ENCODE measurements at regions not wholly inside any gene's neighbourhood (a gene's known extent, or its start where the extent isn't known, plus 50 kb on each side); places are given as distances from the start of the nearest gene placed in this dataset.

DNA sequence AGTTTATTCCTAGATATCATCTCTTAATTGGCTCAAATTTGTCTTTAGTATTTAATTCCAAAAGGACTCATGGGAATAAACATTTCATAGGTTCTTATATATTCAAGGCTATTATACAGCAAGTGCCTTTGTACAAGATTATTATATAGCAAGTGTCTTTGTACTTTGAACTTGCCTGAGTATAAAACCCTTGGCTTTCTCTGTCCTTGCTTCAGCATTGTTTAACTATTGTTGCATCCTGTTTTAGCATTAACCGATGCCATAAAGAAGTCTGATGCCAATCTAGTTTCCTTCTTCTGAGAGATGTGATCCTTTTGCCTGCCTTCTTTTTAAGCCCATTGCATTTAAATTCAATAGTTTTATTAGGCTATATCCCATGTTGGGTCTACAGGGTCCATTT lies 270.0 kb downstream of the NEBL start (continued):
- TF ChIP-seq, protein P1, sequence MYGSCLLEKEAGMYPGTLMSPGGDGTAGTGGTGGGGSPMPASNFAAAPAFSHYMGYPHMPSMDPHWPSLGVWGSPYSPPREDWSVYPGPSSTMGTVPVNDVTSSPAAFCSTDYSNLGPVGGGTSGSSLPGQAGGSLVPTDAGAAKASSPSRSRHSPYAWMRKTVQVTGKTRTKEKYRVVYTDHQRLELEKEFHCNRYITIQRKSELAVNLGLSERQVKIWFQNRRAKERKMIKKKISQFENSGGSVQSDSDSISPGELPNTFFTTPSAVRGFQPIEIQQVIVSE (CRISPR knock-in tag; IDR thresholded peaks at IDR 0.05; ENCODE audit: borderline replicate concordance), result no peak
- TF ChIP-seq NR3C1 (CRISPR knock-in tag; conservative IDR thresholded peaks at IDR 0.05; ENCODE audit: low read depth) (no peak), PRRX2 (CRISPR knock-in tag; IDR thresholded peaks at IDR 0.05) (no peak), NR2C2 (CRISPR knock-in tag; IDR thresholded peaks at IDR 0.05) (no peak), SP1 (CRISPR knock-in tag; conservative IDR thresholded peaks at IDR 0.05) (no peak)
- TF ChIP-seq, protein P2, sequence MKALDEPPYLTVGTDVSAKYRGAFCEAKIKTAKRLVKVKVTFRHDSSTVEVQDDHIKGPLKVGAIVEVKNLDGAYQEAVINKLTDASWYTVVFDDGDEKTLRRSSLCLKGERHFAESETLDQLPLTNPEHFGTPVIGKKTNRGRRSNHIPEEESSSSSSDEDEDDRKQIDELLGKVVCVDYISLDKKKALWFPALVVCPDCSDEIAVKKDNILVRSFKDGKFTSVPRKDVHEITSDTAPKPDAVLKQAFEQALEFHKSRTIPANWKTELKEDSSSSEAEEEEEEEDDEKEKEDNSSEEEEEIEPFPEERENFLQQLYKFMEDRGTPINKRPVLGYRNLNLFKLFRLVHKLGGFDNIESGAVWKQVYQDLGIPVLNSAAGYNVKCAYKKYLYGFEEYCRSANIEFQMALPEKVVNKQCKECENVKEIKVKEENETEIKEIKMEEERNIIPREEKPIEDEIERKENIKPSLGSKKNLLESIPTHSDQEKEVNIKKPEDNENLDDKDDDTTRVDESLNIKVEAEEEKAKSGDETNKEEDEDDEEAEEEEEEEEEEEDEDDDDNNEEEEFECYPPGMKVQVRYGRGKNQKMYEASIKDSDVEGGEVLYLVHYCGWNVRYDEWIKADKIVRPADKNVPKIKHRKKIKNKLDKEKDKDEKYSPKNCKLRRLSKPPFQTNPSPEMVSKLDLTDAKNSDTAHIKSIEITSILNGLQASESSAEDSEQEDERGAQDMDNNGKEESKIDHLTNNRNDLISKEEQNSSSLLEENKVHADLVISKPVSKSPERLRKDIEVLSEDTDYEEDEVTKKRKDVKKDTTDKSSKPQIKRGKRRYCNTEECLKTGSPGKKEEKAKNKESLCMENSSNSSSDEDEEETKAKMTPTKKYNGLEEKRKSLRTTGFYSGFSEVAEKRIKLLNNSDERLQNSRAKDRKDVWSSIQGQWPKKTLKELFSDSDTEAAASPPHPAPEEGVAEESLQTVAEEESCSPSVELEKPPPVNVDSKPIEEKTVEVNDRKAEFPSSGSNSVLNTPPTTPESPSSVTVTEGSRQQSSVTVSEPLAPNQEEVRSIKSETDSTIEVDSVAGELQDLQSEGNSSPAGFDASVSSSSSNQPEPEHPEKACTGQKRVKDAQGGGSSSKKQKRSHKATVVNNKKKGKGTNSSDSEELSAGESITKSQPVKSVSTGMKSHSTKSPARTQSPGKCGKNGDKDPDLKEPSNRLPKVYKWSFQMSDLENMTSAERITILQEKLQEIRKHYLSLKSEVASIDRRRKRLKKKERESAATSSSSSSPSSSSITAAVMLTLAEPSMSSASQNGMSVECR (CRISPR knock-in tag; IDR thresholded peaks at IDR 0.05; ENCODE audit: borderline replicate concordance), result no peak
- TF ChIP-seq, protein P3, sequence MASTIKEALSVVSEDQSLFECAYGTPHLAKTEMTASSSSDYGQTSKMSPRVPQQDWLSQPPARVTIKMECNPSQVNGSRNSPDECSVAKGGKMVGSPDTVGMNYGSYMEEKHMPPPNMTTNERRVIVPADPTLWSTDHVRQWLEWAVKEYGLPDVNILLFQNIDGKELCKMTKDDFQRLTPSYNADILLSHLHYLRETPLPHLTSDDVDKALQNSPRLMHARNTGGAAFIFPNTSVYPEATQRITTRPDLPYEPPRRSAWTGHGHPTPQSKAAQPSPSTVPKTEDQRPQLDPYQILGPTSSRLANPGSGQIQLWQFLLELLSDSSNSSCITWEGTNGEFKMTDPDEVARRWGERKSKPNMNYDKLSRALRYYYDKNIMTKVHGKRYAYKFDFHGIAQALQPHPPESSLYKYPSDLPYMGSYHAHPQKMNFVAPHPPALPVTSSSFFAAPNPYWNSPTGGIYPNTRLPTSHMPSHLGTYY (CRISPR knock-in tag; IDR thresholded peaks at IDR 0.05), result no peak

DNA sequence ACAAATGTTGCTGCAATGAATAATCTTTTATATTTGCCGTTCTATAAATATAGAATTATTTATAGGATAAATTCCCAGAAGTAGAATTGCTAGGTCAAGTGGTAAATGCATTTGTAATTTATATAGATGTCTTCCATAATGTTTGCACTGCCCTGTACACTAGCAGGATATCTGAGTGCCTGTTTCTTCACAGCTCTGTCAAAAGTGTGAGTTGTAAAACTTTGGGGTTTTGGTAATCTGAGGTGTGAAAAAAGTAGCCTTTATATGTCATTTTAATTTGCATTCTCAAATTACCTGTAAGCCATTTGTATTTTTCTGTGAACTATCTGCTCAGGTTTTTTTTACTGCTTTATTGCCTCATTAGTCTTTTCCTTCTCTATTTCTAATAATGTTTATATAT lies 271.2 kb downstream of the NEBL start:
- Mint-ChIP-seq H3K36me3 (no peaks in the 10 kb centered on the region), H3K27me3 (ENCODE audit: low read depth) (no peaks in the 10 kb centered on the region), H3K27ac (no peak overlapping the region), H3K4me3 (no peak overlapping the region), H3K9me3 (no peaks in the 10 kb centered on the region), H3K4me1 (peaks cover 16% of the 10 kb centered on the region)
- CTCF ChIA-PET, result no interaction called here
- ATAC-seq (no peak), DNase-seq (ENCODE audit: low spot score) (no peak)
- TF ChIP-seq ZSCAN18 (CRISPR knock-in tag; IDR thresholded peaks at IDR 0.05) (no peak), CREM (CRISPR knock-in tag; IDR thresholded peaks at IDR 0.05) (no peak), ETV6 (CRISPR knock-in tag; IDR thresholded peaks at IDR 0.05) (no peak), MXD4 (CRISPR knock-in tag; IDR thresholded peaks at IDR 0.05; ENCODE audit: borderline replicate concordance) (no peak), ZNF138 (CRISPR knock-in tag; conservative IDR thresholded peaks at IDR 0.05) (no peak)
- TF ChIP-seq, protein P4, sequence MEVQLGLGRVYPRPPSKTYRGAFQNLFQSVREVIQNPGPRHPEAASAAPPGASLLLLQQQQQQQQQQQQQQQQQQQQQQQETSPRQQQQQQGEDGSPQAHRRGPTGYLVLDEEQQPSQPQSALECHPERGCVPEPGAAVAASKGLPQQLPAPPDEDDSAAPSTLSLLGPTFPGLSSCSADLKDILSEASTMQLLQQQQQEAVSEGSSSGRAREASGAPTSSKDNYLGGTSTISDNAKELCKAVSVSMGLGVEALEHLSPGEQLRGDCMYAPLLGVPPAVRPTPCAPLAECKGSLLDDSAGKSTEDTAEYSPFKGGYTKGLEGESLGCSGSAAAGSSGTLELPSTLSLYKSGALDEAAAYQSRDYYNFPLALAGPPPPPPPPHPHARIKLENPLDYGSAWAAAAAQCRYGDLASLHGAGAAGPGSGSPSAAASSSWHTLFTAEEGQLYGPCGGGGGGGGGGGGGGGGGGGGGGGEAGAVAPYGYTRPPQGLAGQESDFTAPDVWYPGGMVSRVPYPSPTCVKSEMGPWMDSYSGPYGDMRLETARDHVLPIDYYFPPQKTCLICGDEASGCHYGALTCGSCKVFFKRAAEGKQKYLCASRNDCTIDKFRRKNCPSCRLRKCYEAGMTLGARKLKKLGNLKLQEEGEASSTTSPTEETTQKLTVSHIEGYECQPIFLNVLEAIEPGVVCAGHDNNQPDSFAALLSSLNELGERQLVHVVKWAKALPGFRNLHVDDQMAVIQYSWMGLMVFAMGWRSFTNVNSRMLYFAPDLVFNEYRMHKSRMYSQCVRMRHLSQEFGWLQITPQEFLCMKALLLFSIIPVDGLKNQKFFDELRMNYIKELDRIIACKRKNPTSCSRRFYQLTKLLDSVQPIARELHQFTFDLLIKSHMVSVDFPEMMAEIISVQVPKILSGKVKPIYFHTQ (CRISPR knock-in tag; IDR thresholded peaks at IDR 0.05), result no peak
- TF ChIP-seq, protein P5, sequence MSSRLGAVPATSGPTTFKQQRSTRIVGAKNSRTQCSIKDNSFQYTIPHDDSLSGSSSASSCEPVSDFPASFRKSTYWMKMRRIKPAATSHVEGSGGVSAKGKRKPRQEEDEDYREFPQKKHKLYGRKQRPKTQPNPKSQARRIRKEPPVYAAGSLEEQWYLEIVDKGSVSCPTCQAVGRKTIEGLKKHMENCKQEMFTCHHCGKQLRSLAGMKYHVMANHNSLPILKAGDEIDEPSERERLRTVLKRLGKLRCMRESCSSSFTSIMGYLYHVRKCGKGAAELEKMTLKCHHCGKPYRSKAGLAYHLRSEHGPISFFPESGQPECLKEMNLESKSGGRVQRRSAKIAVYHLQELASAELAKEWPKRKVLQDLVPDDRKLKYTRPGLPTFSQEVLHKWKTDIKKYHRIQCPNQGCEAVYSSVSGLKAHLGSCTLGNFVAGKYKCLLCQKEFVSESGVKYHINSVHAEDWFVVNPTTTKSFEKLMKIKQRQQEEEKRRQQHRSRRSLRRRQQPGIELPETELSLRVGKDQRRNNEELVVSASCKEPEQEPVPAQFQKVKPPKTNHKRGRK (CRISPR knock-in tag; IDR thresholded peaks at IDR 0.05; ENCODE audit: borderline replicate concordance), result no peak
- TF ChIP-seq, protein P6, sequence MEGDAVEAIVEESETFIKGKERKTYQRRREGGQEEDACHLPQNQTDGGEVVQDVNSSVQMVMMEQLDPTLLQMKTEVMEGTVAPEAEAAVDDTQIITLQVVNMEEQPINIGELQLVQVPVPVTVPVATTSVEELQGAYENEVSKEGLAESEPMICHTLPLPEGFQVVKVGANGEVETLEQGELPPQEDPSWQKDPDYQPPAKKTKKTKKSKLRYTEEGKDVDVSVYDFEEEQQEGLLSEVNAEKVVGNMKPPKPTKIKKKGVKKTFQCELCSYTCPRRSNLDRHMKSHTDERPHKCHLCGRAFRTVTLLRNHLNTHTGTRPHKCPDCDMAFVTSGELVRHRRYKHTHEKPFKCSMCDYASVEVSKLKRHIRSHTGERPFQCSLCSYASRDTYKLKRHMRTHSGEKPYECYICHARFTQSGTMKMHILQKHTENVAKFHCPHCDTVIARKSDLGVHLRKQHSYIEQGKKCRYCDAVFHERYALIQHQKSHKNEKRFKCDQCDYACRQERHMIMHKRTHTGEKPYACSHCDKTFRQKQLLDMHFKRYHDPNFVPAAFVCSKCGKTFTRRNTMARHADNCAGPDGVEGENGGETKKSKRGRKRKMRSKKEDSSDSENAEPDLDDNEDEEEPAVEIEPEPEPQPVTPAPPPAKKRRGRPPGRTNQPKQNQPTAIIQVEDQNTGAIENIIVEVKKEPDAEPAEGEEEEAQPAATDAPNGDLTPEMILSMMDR (IDR thresholded peaks at IDR 0.05), result no peak
- POLR2A ChIA-PET, result no interaction called here

Data from WTC11 (cell line).